GM21367 (cell line): ENCODE measurements at regions not wholly inside any gene's neighbourhood (a gene's known extent, or its start where the extent isn't known, plus 50 kb on each side); places are given as distances from the start of the nearest gene placed in this dataset.

Experiments used
- ATAC-seq: cut with Tn5 transposase; IDR thresholded peaks from one replicate; pipeline ENCODE4 v1.9.1; 2021; ENCODE audit not compliant: unreplicated experiment

GRCh38 chr7:144997512-144997911, 161.7 kb upstream of the TPK1 start:
- no peak for ATAC-seq

GRCh38 chr7:144995495-144995894, 159.6 kb upstream of the TPK1 start:
- ATAC-seq, result no peak

GRCh38 chr7:144991041-144991440, 155.2 kb upstream of the TPK1 start:
- ATAC-seq, result no peak

GRCh38 chr7:144987686-144988085, 151.8 kb upstream of the TPK1 start:
- no peak for ATAC-seq

- no peak for ATAC-seq
These were observed 146.3 kb upstream of the TPK1 start for GRCh38 chr7:144982133-144982532.

GRCh38 chr7:144975882-144976281, 140.0 kb upstream of the TPK1 start:
- ATAC-seq, result no peak

GRCh38 chr7:144969787-144970186, 133.9 kb upstream of the TPK1 start:
- no peak for ATAC-seq

GRCh38 chr7:144960763-144961162, 124.9 kb upstream of the TPK1 start:
- no peak for ATAC-seq

- no peak for ATAC-seq
These were observed 122.1 kb upstream of the TPK1 start for GRCh38 chr7:144957998-144958397.

- no peak for ATAC-seq
These were observed 119.6 kb upstream of the TPK1 start for GRCh38 chr7:144955422-144955821.

GRCh38 chr7:144941127-144941526, 105.3 kb upstream of the TPK1 start:
- no peak for ATAC-seq

GRCh38 chr7:144937199-144937598, 101.3 kb upstream of the TPK1 start:
- ATAC-seq, result no peak

- no peak for ATAC-seq
These were observed 100.5 kb upstream of the TPK1 start for GRCh38 chr7:144936314-144936713.

- no peak for ATAC-seq
These were observed 74.6 kb upstream of the TPK1 start for GRCh38 chr7:144910411-144910810.

GRCh38 chr7:144908943-144909556, 73.2 kb upstream of the TPK1 start:
- ATAC-seq, result no peak

GRCh38 chr7:144908324-144908723, 72.5 kb upstream of the TPK1 start:
- no peak for ATAC-seq

- ATAC-seq, result peak; percentile 83
These were observed 71.7 kb upstream of the TPK1 start for GRCh38 chr7:144907577-144907976.

- ATAC-seq, result no peak
These were observed 67.3 kb upstream of the TPK1 start for GRCh38 chr7:144903201-144903600.

GRCh38 chr7:144892761-144893160, 56.9 kb upstream of the TPK1 start:
- no peak for ATAC-seq
